ENCODE measurements at regions not wholly inside any gene's neighbourhood (a gene's known extent, or its start where the extent isn't known, plus 50 kb on each side); places are given as distances from the start of the nearest gene placed in this dataset.

DNA sequence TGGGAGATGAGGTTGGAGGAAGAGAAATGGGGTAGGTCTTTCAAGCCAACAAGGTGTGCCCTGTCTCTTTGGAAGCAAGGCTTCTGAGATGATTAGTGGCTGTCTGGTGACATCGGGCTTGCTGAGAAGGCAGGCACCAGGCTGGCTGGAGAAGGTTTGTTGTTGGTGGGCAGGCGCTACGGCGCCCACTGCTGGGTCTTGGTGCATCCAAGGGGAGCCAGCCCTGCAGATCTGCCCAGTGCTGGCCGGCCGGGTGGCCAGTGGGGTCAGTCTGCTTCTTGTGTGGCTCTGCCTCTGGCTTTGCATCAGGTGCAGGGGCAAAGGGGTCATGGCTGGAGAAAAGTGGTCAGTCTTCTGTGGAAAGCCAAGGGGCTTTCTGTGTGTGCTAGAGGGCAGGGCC is 126.2 kb downstream of the TLR5 start:
- TF ChIP-seq, protein P1, sequence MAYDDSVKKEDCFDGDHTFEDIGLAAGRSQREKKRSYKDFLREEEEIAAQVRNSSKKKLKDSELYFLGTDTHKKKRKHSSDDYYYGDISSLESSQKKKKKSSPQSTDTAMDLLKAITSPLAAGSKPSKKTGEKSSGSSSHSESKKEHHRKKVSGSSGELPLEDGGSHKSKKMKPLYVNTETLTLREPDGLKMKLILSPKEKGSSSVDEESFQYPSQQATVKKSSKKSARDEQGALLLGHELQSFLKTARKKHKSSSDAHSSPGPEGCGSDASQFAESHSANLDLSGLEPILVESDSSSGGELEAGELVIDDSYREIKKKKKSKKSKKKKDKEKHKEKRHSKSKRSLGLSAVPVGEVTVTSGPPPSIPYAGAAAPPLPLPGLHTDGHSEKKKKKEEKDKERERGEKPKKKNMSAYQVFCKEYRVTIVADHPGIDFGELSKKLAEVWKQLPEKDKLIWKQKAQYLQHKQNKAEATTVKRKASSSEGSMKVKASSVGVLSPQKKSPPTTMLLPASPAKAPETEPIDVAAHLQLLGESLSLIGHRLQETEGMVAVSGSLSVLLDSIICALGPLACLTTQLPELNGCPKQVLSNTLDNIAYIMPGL (CRISPR knock-in tag; IDR thresholded peaks at IDR 0.05; ENCODE audit: borderline replicate concordance): no peak
- no peak for TF ChIP-seq HOXB13 (CRISPR knock-in tag; IDR thresholded peaks at IDR 0.05; ENCODE audit: low read depth)
- no peak for TF ChIP-seq ESRRA (IDR thresholded peaks at IDR 0.05; ENCODE audit: borderline replicate concordance, low read length)
- TF ChIP-seq, protein P2, sequence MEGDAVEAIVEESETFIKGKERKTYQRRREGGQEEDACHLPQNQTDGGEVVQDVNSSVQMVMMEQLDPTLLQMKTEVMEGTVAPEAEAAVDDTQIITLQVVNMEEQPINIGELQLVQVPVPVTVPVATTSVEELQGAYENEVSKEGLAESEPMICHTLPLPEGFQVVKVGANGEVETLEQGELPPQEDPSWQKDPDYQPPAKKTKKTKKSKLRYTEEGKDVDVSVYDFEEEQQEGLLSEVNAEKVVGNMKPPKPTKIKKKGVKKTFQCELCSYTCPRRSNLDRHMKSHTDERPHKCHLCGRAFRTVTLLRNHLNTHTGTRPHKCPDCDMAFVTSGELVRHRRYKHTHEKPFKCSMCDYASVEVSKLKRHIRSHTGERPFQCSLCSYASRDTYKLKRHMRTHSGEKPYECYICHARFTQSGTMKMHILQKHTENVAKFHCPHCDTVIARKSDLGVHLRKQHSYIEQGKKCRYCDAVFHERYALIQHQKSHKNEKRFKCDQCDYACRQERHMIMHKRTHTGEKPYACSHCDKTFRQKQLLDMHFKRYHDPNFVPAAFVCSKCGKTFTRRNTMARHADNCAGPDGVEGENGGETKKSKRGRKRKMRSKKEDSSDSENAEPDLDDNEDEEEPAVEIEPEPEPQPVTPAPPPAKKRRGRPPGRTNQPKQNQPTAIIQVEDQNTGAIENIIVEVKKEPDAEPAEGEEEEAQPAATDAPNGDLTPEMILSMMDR (IDR thresholded peaks at IDR 0.05): no peak
- TF ChIP-seq KDM5A (IDR thresholded peaks at IDR 0.05): no peak
- TF ChIP-seq, protein P3, sequence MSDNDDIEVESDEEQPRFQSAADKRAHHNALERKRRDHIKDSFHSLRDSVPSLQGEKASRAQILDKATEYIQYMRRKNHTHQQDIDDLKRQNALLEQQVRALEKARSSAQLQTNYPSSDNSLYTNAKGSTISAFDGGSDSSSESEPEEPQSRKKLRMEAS (IDR thresholded peaks at IDR 0.05): no peak
- TF ChIP-seq POLR2A (IDR thresholded peaks at IDR 0.05; ENCODE audit: low read length): no peak
- TF ChIP-seq EP300 (IDR thresholded peaks at IDR 0.05): no peak
- TF ChIP-seq ZNF302 (CRISPR knock-in tag; IDR thresholded peaks at IDR 0.05): no peak
- TF ChIP-seq, protein P4, sequence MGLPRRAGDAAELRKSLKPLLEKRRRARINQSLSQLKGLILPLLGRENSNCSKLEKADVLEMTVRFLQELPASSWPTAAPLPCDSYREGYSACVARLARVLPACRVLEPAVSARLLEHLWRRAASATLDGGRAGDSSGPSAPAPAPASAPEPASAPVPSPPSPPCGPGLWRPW (IDR thresholded peaks at IDR 0.05): no peak
- TF ChIP-seq, protein P5, sequence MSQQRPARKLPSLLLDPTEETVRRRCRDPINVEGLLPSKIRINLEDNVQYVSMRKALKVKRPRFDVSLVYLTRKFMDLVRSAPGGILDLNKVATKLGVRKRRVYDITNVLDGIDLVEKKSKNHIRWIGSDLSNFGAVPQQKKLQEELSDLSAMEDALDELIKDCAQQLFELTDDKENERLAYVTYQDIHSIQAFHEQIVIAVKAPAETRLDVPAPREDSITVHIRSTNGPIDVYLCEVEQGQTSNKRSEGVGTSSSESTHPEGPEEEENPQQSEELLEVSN (IDR thresholded peaks at IDR 0.05; ENCODE audit: borderline replicate concordance, low read depth): no peak
- TF ChIP-seq, protein P6, sequence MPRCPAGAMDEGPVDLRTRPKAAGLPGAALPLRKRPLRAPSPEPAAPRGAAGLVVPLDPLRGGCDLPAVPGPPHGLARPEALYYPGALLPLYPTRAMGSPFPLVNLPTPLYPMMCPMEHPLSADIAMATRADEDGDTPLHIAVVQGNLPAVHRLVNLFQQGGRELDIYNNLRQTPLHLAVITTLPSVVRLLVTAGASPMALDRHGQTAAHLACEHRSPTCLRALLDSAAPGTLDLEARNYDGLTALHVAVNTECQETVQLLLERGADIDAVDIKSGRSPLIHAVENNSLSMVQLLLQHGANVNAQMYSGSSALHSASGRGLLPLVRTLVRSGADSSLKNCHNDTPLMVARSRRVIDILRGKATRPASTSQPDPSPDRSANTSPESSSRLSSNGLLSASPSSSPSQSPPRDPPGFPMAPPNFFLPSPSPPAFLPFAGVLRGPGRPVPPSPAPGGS (IDR thresholded peaks at IDR 0.05): no peak
- TF ChIP-seq CHD2 (IDR thresholded peaks at IDR 0.05; ENCODE audit: low read length, partially characterized antibody): no peak
- TF ChIP-seq MYC (IDR thresholded peaks at IDR 0.05; ENCODE audit: borderline replicate concordance, low read length): no peak
